Adrenal gland (tissue), 9 donors: ENCODE measurements at regions not wholly inside any gene's neighbourhood (a gene's known extent, or its start where the extent isn't known, plus 50 kb on each side); places are given as distances from the start of the nearest gene placed in this dataset.

Experiments used
- DNase-seq, 7 donors: peaks; one replicate each; pipeline ENCODE4 v3.0.0-alpha.2; 2019 to 2020
- H3K27ac ChIP-seq, 5 donors: fragments of 200-600 bp; sonication (generic) in 4 of 5; 1 replicate in 3 of 5; 2 replicates in 2 of 5; pipeline versions ENCODE4 v1.5.1 to v1.8.0; 2016 to 2020; ENCODE audit warnings: mild to moderate bottlenecking in 1 of 5
- H3K27me3 ChIP-seq: fragments of 200-600 bp; 2 replicates; pipeline ENCODE4 v1.8.0; 2021
- H3K36me3 ChIP-seq, 2 donors: fragments of 200-600 bp; replicated peaks in 1 of 2; 1 replicate in 1 of 2; 2 replicates in 1 of 2; pipeline versions ENCODE4 v1.5.1 to v1.8.0; 2018 to 2022
- H3K4me1 ChIP-seq, 2 donors: fragments of 200-600 bp; replicated peaks in 1 of 2; 1 replicate in 1 of 2; 2 replicates in 1 of 2; pipeline versions ENCODE4 v1.5.1 to v1.8.0; 2018 to 2021
- H3K4me3 ChIP-seq, 4 donors: fragments of 200-600 bp; sonication (generic) in 3 of 4; one replicate each; pipeline ENCODE4 v1.5.1; 2016 to 2018
- H3K9me3 ChIP-seq, 3 donors: fragments of 200-600 bp; sonication (generic) in 1 of 3; replicated peaks in 1 of 3; 1 replicate in 2 of 3; 2 replicates in 1 of 3; pipeline versions ENCODE4 v1.5.1 to v1.8.0; 2016 to 2021
- CTCF ChIP-seq, 6 experiments: fragments of 450-650 bp in 4 of 6; fragments of 200-600 bp in 2 of 6; sonication (generic) in 1 of 6; IDR thresholded peaks; 1 replicate in 5 of 6; 2 replicates in 1 of 6; pipeline versions ENCODE4 v1.5.1 to v1.8.0; 2016 to 2021; ENCODE audit warnings: antibody characterized with exemption in 6 of 6, mild to moderate bottlenecking in 2 of 6, moderate library complexity in 1 of 6
- POLR2A ChIP-seq, 2 donors: fragments of 450-650 bp; IDR thresholded peaks; one replicate each; pipeline ENCODE4 v1.6.1; 2017; ENCODE audit warnings: antibody characterized with exemption in 2 of 2, mild to moderate bottlenecking in 2 of 2, moderate library complexity in 1 of 2
- WGBS, 4 donors: extraction: QIAGEN DNeasy Blood & Tissue Kit in 2 of 4; methylation state at CpG; one replicate each; pipeline versions ENCODE4 v1.1.5 to v1.1.7; 2013 to 2017; 5-methylcytosine and 5-hydroxymethylcytosine counted together
- intact Hi-C, 2 donors: fragments of 100-400 bp; cut with DNase I; formaldehyde crosslinking; loops; one replicate each; pipeline versions ENCODE4 v1.14.1 to v1.15.0; 2022 to 2023
- donor health status: healthy with polysubstance abuse.
- donor health status: Bipolar disorder and iron deficiency.
- donor health status: DM: yes; HTN: yes; CAD: no.
- donor health status: DM: no; HTN: no; CAD: no.
- donor health status: DM: no; HTN: no; CAD: no.

DNA sequence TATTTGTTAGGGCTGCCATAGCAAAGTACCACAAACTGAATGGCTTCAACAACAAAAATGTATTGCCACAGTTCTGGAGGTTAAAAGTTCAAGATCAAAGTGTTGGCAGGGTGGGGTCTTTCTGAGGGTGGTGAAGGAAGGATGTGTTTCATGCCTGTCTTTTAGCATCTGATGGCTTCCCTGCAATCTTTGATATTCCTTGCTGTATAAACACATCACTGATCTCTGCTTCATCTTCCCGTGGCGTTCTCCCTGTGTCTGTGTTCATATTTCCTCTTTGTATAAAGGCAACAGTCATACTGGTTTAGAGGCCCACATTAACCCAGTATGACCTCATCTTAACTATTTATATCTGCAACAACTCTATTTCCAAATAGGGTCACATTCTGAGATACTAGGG is 167.5 kb downstream of the BTG1 start:
- Histone ChIP-seq H3K9me3 (no peaks in the 10 kb centered on the region), H3K4me3 (no peak overlapping the region), H3K27me3 (no peaks in the 10 kb centered on the region), H3K27ac (no peak overlapping the region), H3K36me3 (no peaks in the 10 kb centered on the region), H3K4me1 (peaks cover 0 to 16% of the 10 kb centered on the region in 2 donors)
- WGBS, 4 donors: 54 to 89% (median 84%) methylated on average over 2 of the region's 2 CpGs
- DNase-seq: no peak
- intact Hi-C loops: no loop called here
- no peak for TF ChIP-seq POLR2A (IDR thresholded peaks at IDR 0.05)
- TF ChIP-seq CTCF (IDR thresholded peaks at IDR 0.05): no peak

- TF ChIP-seq POLR2A (IDR thresholded peaks at IDR 0.05) (no peak), CTCF (IDR thresholded peaks at IDR 0.05) (no peak)
- Histone ChIP-seq H3K4me3 (no peak overlapping the region), H3K9me3 (no peaks in the 10 kb centered on the region), H3K4me1 (peaks cover 0 to 13% of the 10 kb centered on the region in 2 donors), H3K27me3 (no peaks in the 10 kb centered on the region), H3K27ac (no peak overlapping the region), H3K36me3 (no peaks in the 10 kb centered on the region)
- no peak for DNase-seq
- 95 to 99% (median 97%) methylated on average over 6 of the region's 6 CpGs for WGBS, 4 donors
- intact Hi-C loops: no loop called here
Measured at GRCh38 chr12:91975891-91976290, 169.8 kb downstream of the BTG1 start.

DNA sequence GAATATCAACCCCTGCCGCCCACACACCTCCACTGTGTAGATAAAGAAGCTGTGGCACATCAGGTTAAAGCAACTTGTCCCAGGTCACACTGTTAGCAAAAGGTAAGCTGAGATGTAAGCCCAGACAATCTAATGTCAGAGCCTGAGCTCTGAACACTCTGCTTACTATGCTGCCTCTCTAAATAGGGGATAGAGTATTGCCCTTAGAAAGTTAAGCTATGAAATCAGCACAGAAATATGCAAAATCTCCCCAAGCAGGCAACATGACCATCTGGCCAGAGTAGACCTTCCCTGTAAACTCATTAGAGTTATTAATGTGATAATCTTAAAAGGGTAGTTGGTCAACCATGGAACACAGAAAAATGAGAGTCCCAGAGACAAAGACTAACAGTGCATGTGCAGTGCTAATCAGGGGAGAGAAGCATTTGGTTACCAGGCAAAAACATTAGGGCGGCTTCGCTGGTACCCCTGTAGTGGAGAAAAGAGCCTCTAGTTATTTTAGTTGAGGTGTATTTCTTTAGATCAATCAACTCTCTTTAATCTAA is 171.0 kb downstream of the BTG1 start:
- Histone ChIP-seq H3K27ac (no peak overlapping the region), H3K36me3 (no peaks in the 10 kb centered on the region), H3K27me3 (no peaks in the 10 kb centered on the region), H3K9me3 (no peaks in the 10 kb centered on the region), H3K4me3 (no peak overlapping the region), H3K4me1 (peaks cover 0 to 3% of the 10 kb centered on the region in 2 donors)
- no peak for TF ChIP-seq POLR2A (IDR thresholded peaks at IDR 0.05)
- TF ChIP-seq CTCF (IDR thresholded peaks at IDR 0.05): no peak
- intact Hi-C loops: no loop called here
- no peak for DNase-seq
- WGBS, 4 donors: 92 to 95% (median 93%) methylated on average over 3 of the region's 3 CpGs

DNA sequence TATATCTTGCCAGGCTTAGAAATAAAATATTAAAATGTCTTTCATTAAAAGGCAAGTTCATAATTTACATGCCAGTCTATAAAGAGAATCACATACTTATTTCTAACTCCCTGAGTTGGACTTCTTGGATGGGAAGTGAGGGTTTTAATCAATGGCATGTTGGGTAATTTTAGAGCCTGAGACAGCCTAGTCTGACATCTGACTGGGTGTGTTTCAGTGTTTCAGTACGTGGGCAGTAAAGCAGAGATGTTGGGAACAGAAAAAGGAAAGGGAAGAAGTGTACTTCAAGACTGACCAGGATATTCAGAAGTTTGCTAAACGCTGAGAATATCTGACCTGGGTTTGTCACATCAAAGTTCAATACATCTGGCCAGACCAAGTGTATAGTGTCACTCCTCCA is 171.8 kb downstream of the BTG1 start:
- no peak for TF ChIP-seq POLR2A (IDR thresholded peaks at IDR 0.05)
- no peak for TF ChIP-seq CTCF (IDR thresholded peaks at IDR 0.05)
- WGBS, 4 donors: 72 to 95% (median 92%) methylated on average over 2 of the region's 2 CpGs
- Histone ChIP-seq H3K36me3 (no peaks in the 10 kb centered on the region), H3K9me3 (no peaks in the 10 kb centered on the region), H3K27me3 (no peaks in the 10 kb centered on the region), H3K27ac (no peak overlapping the region), H3K4me1 (peaks cover 0 to 3% of the 10 kb centered on the region in 2 donors), H3K4me3 (no peak overlapping the region)
- intact Hi-C loops: no loop called here
- DNase-seq: no peak
